Pulmonary artery endothelial cell (primary cell): ENCODE measurements at regions not wholly inside any gene's neighbourhood (a gene's known extent, or its start where the extent isn't known, plus 50 kb on each side); places are given as distances from the start of the nearest gene placed in this dataset.
"Not testable (repeated sequence)": the region's sequence is repeated elsewhere in the genome, so short reads cannot be mapped to it uniquely, and the experiment has no call there.

ENCODE experiments used
- DNase-seq: peaks from one replicate; pipeline ENCODE4 v3.0.0-alpha.2; 2011; ENCODE audit warnings: low read depth, low spot score

- no peak for DNase-seq
These were observed 97.2 kb downstream of the KDR start for GRCh38 chr4:55028196-55028595.

GRCh38 chr4:55027596-55027995, 97.8 kb downstream of the KDR start:
- DNase-seq, result no peak

GRCh38 chr4:55025456-55025855, 99.9 kb downstream of the KDR start:
- DNase-seq, result not testable (repeated sequence)

DNA sequence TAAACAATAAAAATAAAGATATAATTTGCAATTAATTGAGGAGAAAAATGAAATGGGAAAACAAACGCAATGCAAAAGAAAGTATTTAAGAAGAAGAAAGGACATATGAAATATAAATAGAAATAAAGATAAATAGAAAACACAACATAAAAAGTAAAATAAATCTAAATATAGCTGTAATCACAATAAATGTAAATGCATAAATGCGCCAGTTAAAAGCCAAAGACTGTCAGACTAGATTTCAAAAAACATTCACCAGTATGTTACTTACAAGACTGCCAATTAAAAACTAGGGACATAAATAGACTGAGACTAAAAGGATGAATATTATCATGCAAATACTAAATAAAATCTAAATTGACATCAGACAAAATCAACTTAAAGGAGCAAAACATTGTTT, 102.4 kb downstream of the KDR start:
- DNase-seq, result no peak

DNA sequence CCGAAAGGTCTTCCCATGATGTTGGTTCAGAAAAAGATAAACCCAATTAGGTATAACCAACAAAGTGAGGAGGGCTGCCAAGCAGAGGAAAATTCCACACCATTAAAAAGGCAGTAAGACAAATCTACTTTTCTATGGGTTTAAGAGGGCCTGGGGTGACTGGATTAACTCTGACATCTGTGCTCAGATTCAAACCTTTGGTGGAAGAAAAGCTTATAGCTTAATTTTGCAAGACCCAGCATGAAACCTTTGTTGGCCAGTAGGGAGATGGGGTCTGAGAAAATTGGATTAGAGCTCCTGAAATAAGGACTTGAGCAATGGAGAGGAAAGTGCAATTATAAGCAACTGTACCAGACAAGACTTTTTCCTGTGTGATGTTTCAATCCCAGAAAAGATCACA, 104.2 kb downstream of the KDR start:
- no peak for DNase-seq

- no peak for DNase-seq
These were observed 105.3 kb downstream of the KDR start for GRCh38 chr4:55020131-55020530.

DNA sequence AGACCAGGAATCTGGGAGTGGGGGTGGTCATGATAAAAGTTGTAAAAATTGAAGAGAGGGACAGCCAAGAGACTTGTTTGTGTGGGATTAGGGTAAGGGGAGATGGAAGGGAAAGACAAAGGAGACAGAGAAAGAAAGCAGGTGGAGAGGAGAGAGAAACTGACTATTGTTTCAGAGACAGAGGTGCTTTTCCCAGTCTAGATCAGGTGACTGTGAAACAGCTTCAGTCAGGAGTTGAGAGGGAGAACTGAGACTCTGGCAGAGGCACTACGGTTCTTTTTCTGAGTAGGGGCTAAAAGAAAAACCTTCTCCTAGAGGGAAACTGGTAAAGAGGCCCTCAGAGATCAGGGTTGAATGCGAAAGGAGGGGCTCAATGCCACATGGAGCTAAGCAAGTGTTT, 106.4 kb downstream of the KDR start:
- DNase-seq, result no peak

DNA sequence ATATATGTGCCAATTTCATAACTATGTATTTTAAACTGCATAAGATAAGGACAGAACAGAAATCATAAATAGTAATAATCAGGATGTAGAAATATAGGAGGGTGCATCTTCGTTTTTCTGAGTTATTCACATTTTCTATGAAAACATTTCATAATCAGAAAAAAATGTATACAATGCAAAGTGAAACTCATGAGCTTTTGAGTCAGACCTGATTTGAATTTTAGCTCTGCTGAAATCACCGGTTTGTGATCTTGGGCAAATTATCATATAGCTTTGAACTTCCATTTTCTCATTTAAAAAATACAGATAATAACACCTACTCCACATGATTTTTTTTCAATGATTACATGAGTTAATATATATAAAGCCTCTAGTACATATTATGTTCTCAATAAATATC, 106.9 kb downstream of the KDR start:
- no peak for DNase-seq

GRCh38 chr4:55017406-55017805, 108.0 kb downstream of the KDR start:
- no peak for DNase-seq

GRCh38 chr4:55016131-55016530, 109.3 kb downstream of the KDR start:
- DNase-seq, result no peak

GRCh38 chr4:55014876-55015275, 110.5 kb downstream of the KDR start:
- no peak for DNase-seq

DNA sequence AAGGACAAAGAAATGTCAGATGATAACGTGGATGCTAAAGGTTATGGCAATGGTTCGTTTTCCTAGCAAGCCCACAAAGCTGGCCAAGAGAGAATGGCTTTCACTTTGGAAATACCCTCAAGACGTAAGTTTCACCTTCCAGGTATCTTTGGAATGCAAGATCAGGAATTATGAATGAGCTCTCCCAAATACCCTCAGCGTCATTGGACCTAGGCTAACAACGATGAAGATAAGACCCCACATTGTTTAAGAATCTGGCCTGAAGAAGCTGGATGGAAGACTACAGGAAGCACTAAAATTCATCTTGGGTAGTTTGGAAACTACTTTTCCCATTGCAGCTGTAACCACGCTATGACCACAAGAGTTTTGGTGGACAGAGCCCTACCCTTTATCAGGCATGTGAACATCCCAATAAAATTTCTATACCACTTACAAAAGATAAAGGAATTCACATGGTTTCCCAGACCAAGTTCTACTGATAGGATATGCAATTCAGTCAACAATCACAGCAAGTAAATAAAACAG, 111.9 kb downstream of the KDR start:
- DNase-seq, result no peak

DNA sequence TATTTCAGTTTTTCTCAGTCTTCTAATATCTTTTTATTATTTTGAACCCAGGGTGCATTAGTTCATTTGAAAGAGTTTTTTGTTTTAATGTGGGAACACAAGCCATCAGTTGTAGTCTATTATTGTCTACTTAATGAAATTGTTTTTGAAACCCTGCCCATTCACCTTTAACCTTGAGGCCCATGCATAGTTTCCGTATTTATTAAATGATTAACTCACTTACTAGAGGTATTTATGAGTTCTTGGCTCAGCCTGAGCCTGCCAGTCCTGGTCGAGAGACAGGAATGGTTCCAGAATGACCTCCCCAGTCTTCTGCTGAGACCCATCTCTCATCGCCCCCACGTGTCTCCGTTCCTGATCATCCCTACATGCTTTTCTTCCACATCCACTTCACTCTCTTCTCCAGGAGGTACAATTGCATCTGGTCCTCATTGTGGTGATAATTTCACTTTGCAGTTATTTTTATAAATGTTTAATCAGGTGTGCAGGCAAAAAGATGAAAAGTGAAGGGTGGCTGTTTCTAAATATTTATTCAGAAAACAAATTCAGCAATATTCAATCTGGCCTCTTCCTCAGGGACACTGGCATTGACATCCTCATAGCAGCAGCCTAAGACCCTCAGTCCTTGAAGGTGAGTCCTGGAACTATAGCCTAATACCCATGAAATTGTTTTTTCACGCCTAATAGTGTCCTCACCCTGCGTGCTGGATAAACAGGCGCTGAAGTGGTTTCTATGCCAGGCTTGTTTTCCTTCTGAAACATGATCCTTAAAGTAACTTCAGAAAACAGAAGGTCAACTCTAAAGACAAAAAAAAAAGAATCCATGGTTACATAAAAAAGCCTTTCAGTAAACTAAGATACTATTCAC, 112.8 kb downstream of the KDR start:
- DNase-seq, result no peak

DNA sequence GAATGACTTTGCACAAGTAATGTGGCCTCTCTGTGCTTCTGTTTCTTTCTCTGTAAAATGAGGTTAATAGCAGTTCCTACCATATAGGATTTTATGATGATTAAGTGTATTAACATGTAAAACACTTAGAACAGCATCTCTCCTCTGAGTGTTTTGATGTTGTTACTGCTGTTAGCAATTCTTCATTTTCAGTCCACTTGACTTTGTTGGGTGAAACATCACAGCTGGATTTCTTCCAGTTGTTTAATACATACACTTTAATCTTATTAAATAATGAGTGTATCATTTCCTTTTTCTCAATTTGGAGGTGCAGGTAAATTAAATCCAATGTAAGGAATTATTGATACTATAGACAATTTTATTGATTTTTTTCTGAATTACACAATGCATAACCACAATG, 113.6 kb downstream of the KDR start:
- DNase-seq, result no peak

DNA sequence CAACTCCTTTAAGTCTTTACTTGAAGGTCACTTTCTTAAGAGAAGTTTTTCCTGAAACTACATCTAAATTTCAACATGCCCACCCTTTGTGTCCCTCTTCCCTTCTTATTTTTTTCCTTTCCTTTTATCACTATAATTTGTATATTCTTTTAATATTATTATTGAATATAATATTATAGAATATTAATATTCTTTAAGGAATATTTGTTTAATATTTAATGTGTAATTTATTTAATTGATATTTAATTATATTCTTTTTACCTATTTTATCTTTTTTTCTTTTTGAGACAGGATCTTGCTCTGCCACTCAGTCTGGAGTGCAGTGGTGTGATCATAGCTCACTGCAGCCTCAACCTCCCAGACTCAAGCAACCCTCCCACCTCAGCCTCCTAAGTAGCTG, 114.8 kb downstream of the KDR start:
- no peak for DNase-seq

DNA sequence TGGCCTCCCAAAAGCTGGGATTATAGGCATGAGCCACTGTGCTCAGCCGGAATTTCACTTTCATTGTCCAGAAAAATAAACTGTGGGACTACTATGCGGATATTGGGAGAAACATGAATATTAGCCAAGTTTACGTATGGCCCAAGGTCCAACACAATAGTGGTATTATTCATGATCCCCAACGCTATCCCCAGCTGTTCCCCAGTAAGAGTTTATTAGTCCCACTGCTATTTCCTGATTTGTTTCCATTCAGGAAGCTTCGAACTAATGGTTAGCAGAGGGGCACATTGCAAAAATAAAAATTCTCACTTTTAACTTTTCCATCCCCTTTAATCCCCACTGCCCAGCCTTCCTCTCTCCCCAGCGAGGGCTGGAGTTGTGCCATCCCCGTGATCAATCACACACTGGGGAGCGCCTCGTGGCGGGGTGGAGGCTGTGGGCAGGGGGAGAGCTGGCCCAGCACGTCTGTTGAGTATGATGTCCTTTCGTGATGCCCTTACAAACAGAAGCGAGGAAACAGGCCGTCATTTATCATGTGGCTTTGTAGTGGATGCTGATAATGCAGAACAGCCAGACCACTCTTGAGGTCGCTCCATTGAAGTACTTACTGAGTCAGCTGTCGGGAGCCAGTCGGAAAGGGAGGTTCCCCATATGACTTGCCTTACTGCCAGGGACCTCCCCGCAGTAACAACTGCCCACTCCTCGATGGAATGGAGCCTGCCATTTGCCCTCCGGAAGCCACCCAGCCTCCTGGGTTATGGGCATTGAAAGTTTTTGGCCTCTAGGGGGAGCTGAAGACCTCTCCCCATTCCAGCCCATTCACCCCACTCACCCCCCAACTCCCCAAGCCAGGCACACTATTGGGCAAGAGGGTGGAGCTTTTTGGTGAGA, 117.0 kb downstream of the KDR start:
- DNase-seq, result peak; percentile 76

GRCh38 chr4:55005910-55006309, 119.5 kb downstream of the KDR start:
- no peak for DNase-seq

- DNase-seq, result no peak
These were observed 120.6 kb downstream of the KDR start for GRCh38 chr4:55004831-55005230.

DNA sequence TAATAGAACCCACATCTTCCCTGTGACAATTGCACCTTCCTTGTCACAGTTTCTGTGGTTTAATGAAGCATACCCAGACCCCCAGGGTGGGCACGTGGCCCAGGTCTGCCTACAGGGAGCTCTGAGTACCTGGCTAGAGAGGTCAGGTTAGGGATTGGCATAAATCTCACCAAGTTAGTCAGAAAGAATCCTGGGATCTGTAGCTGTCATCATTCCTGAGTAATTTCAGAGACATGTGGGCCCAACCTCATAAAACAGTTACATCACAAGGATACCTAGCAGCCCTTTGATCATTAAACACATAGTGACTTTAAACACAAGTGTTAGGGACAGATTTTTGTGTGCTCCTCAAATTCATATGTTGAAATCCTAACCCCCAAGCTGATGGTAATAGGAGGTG, 123.0 kb downstream of the KDR start:
- DNase-seq, result no peak

DNA sequence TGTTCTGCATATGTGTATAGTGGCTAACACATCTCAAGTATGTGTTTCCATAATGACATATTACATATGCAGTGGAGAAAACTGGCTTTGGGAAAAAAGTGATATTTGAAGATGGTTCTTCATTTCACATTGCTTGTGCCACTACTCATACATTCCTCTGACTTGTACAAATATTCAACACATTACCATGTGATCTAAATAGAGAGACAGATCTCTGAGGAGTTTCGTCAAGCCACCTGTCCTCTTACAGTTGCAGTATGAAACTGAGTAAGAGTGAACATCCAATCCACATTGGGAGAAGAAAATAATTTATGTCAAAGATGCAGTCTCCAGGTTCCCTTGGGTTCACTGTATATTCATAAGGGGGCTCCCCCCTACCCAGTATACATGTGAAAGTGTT, 123.9 kb downstream of the KDR start:
- DNase-seq, result no peak

- no peak for DNase-seq
These were observed 126.4 kb downstream of the KDR start for GRCh38 chr4:54999003-54999402.

DNA sequence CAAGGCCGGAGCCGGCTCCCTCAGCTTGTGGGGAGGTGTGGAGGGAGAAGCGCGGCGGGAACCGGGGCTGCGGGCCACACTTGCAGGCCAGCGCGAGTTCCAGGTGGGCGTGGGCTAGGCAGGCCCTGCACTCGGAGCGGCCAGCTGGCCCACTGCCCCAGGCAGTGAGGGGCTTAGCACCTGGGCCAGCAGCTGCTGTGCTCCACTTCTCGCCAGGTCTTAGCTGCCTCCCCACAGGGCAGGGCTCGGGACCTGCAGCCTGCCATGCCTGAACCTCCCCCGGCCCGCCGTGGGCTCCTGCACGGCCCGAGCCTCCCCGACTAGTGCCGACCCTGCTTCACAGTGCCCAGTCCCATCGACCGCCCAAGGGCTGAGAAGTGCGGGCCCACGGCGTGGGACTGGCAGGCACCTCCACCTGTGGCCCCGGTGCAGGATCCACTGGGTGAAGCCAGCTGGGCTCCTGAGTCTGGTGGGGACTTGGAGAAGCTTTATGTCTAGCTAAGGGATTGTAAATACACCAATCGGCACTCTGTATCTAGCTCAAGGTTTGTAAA, 131.8 kb downstream of the KDR start:
- DNase-seq, result not testable (repeated sequence)
